IPS-18a (cell line): ENCODE measurements at regions not wholly inside any gene's neighbourhood (a gene's known extent, or its start where the extent isn't known, plus 50 kb on each side); places are given as distances from the start of the nearest gene placed in this dataset.

Experiments used
- H3K27ac ChIP-seq: one replicate; pipeline ENCODE4 v1.5.1; 2013; ENCODE audit warnings: low read length
- H3K27me3 ChIP-seq: one replicate; pipeline ENCODE4 v1.6.1; 2013; ENCODE audit warnings: mild to moderate bottlenecking, low read length; ENCODE audit not compliant: control insufficient read depth, insufficient read depth
- H3K36me3 ChIP-seq: one replicate; pipeline ENCODE4 v1.6.1; 2013; ENCODE audit warnings: low read depth, low read length; ENCODE audit not compliant: control insufficient read depth
- H3K4me1 ChIP-seq: one replicate; pipeline ENCODE4 v1.6.1; 2013; ENCODE audit warnings: low read depth, low read length; ENCODE audit not compliant: control insufficient read depth
- H3K4me3 ChIP-seq: one replicate; pipeline ENCODE4 v1.5.1; 2013; ENCODE audit warnings: low read length
- H3K9ac ChIP-seq: one replicate; pipeline ENCODE4 v1.6.1; 2013; ENCODE audit warnings: mild to moderate bottlenecking, low read length, moderate library complexity
- H3K9me3 ChIP-seq: one replicate; pipeline ENCODE4 v1.6.1; 2013; ENCODE audit warnings: low read depth, low read length; ENCODE audit not compliant: control insufficient read depth

GRCh38 chr5:91217859-91218258 lies 165.3 kb downstream of the ARRDC3 start:
- Histone ChIP-seq H3K9ac (no peak overlapping the region), H3K4me1 (peaks cover 3% of the 10 kb centered on the region), H3K36me3 (no peaks in the 10 kb centered on the region), H3K27me3 (no peaks in the 10 kb centered on the region), H3K27ac (no peak overlapping the region), H3K9me3 (no peaks in the 10 kb centered on the region), H3K4me3 (no peak overlapping the region)

GRCh38 chr5:91214571-91214970 lies 168.5 kb downstream of the ARRDC3 start:
- Histone ChIP-seq H3K9ac (no peak overlapping the region), H3K27me3 (no peaks in the 10 kb centered on the region), H3K4me3 (no peak overlapping the region), H3K36me3 (no peaks in the 10 kb centered on the region), H3K9me3 (no peaks in the 10 kb centered on the region), H3K27ac (no peak overlapping the region), H3K4me1 (peaks cover 6% of the 10 kb centered on the region)
